Smooth muscle cell (in vitro differentiated cells): ENCODE measurements at regions not wholly inside any gene's neighbourhood (a gene's known extent, or its start where the extent isn't known, plus 50 kb on each side); places are given as distances from the start of the nearest gene placed in this dataset.

Experiments
- DNase-seq: peaks from one replicate; lab custom pipeline; 2025; ENCODE audit not compliant: unreplicated experiment; lab: John Stamatoyannopoulos, UW
- H2AFZ ChIP-seq: fragments of 200-600 bp; sonication (generic); 2 replicates; pipeline ENCODE4 v1.6.0; 2016; ENCODE audit warnings: antibody characterized with exemption, low read depth, mild to moderate bottlenecking
- H3F3A ChIP-seq: fragments of 200-600 bp; sonication (generic); 2 replicates; pipeline ENCODE4 v1.6.0; 2017; ENCODE audit warnings: antibody characterized with exemption, low read depth
- H3K27ac ChIP-seq: fragments of 200-600 bp; sonication (generic); 2 replicates; pipeline ENCODE4 v1.5.1; 2016; ENCODE audit warnings: low read depth, mild to moderate bottlenecking
- H3K27me3 ChIP-seq: fragments of 200-600 bp; sonication (generic); 2 replicates; pipeline ENCODE4 v1.6.1; 2016; ENCODE audit warnings: low read depth, mild to moderate bottlenecking
- H3K36me3 ChIP-seq: fragments of 200-600 bp; sonication (generic); 2 replicates; pipeline ENCODE4 v1.5.1; 2016; ENCODE audit warnings: low read depth
- H3K4me1 ChIP-seq: fragments of 200-600 bp; sonication (generic); 2 replicates; pipeline ENCODE4 v1.5.1; 2016; ENCODE audit warnings: low read depth
- H3K4me2 ChIP-seq: fragments of 200-600 bp; sonication (generic); 2 replicates; pipeline ENCODE4 v1.6.0; 2016; ENCODE audit warnings: mild to moderate bottlenecking
- H3K4me3 ChIP-seq: fragments of 200-600 bp; sonication (generic); 2 replicates; pipeline ENCODE4 v1.5.1; 2016; ENCODE audit warnings: mild to moderate bottlenecking
- H3K79me2 ChIP-seq: fragments of 200-600 bp; sonication (generic); 2 replicates; pipeline ENCODE4 v1.6.0; 2016; ENCODE audit warnings: low read depth, mild to moderate bottlenecking
- H3K9ac ChIP-seq: fragments of 200-600 bp; sonication (generic); 2 replicates; pipeline ENCODE4 v1.6.0; 2016; ENCODE audit warnings: low read depth
- H3K9me3 ChIP-seq: fragments of 200-600 bp; sonication (generic); replicated peaks from 2 replicates; pipeline ENCODE4 v1.5.1; 2016; ENCODE audit warnings: low read depth
- H4K20me1 ChIP-seq: fragments of 200-600 bp; sonication (generic); 2 replicates; pipeline ENCODE4 v1.6.0; 2016; ENCODE audit warnings: low read depth
- CTCF ChIP-seq: fragments of 200-600 bp; sonication (generic); IDR thresholded peaks from 2 replicates; pipeline ENCODE4 v1.5.1; 2017; ENCODE audit warnings: borderline replicate concordance, mild to moderate bottlenecking, antibody characterized with exemption; ENCODE audit not compliant: insufficient read depth, poor library complexity, severe bottlenecking
- WGBS: methylation state at CpG from one replicate; pipeline ENCODE4 v1.1.7; 2016; ENCODE audit warnings: low lambda C conversion rate; 5-methylcytosine and 5-hydroxymethylcytosine counted together

GRCh38 chr2:51465326-51465725 lies 433.4 kb upstream of the NRXN1 start:
- H3K27me3 ChIP-seq = no peaks in the 10 kb centered on the region
- no peak for DNase-seq
- TF ChIP-seq CTCF = no peak
- WGBS = 71% methylated on average over 4 of the region's 4 CpGs
- no peaks in the 10 kb centered on the region for H3F3A ChIP-seq
- no peaks in the 10 kb centered on the region for H3K79me2 ChIP-seq
- H3K36me3 ChIP-seq = no peaks in the 10 kb centered on the region
- no peak overlapping the region for H3K4me3 ChIP-seq
- no peaks in the 10 kb centered on the region for H3K9me3 ChIP-seq
- H4K20me1 ChIP-seq = no peaks in the 10 kb centered on the region
- no peak overlapping the region for H3K9ac ChIP-seq
- H3K27ac ChIP-seq = no peak overlapping the region
- no peaks in the 10 kb centered on the region for H3K4me1 ChIP-seq
- no peak overlapping the region for H3K4me2 ChIP-seq
- no peak overlapping the region for H2AFZ ChIP-seq

- Histone ChIP-seq H3K4me1 (no peaks in the 10 kb centered on the region), H3K4me3 (no peak overlapping the region), H3K9ac (no peak overlapping the region), H2AFZ (no peak overlapping the region), H3K79me2 (no peaks in the 10 kb centered on the region), H3K36me3 (no peaks in the 10 kb centered on the region), H3F3A (no peaks in the 10 kb centered on the region), H3K4me2 (no peak overlapping the region), H3K27ac (no peak overlapping the region), H3K9me3 (no peaks in the 10 kb centered on the region), H4K20me1 (no peaks in the 10 kb centered on the region), H3K27me3 (no peaks in the 10 kb centered on the region)
- TF ChIP-seq CTCF = no peak
- 92% methylated on average over 4 of the region's 4 CpGs for WGBS
- DNase-seq = no peak
Observed at GRCh38 chr2:51454177-51454576, 422.2 kb upstream of the NRXN1 start.

GRCh38 chr2:51448911-51449310 lies 417.0 kb upstream of the NRXN1 start:
- H3K4me1 ChIP-seq = no peaks in the 10 kb centered on the region
- H3K4me2 ChIP-seq = no peak overlapping the region
- no peaks in the 10 kb centered on the region for H3K79me2 ChIP-seq
- no peak overlapping the region for H3K9ac ChIP-seq
- DNase-seq = no peak
- H4K20me1 ChIP-seq = no peaks in the 10 kb centered on the region
- H3F3A ChIP-seq = no peaks in the 10 kb centered on the region
- no peaks in the 10 kb centered on the region for H3K9me3 ChIP-seq
- TF ChIP-seq CTCF = no peak
- H3K36me3 ChIP-seq = no peaks in the 10 kb centered on the region
- H3K27me3 ChIP-seq = no peaks in the 10 kb centered on the region
- no peak overlapping the region for H2AFZ ChIP-seq
- no peak overlapping the region for H3K27ac ChIP-seq
- no peak overlapping the region for H3K4me3 ChIP-seq

GRCh38 chr2:51441786-51442185 lies 409.9 kb upstream of the NRXN1 start:
- no peaks in the 10 kb centered on the region for H3K9me3 ChIP-seq
- H3F3A ChIP-seq = no peaks in the 10 kb centered on the region
- no peaks in the 10 kb centered on the region for H3K79me2 ChIP-seq
- whole genome bisulfite sequencing = 86% methylated on average over 8 of the region's 8 CpGs
- no peaks in the 10 kb centered on the region for H3K36me3 ChIP-seq
- H2AFZ ChIP-seq = no peak overlapping the region
- no peak for DNase-seq
- TF ChIP-seq CTCF = no peak
- no peak overlapping the region for H3K9ac ChIP-seq
- H4K20me1 ChIP-seq = no peaks in the 10 kb centered on the region
- no peak overlapping the region for H3K4me3 ChIP-seq
- no peak overlapping the region for H3K4me2 ChIP-seq
- no peaks in the 10 kb centered on the region for H3K27me3 ChIP-seq
- H3K4me1 ChIP-seq = no peaks in the 10 kb centered on the region
- no peak overlapping the region for H3K27ac ChIP-seq
